Smooth muscle cell of the brain vasculature (primary cell): ENCODE measurements at regions not wholly inside any gene's neighbourhood (a gene's known extent, or its start where the extent isn't known, plus 50 kb on each side); places are given as distances from the start of the nearest gene placed in this dataset.

Source experiments
- DNase-seq: peaks from one replicate; pipeline ENCODE4 v3.0.0-alpha.2; 2012; ENCODE audit warnings: low read depth, low spot score

DNA sequence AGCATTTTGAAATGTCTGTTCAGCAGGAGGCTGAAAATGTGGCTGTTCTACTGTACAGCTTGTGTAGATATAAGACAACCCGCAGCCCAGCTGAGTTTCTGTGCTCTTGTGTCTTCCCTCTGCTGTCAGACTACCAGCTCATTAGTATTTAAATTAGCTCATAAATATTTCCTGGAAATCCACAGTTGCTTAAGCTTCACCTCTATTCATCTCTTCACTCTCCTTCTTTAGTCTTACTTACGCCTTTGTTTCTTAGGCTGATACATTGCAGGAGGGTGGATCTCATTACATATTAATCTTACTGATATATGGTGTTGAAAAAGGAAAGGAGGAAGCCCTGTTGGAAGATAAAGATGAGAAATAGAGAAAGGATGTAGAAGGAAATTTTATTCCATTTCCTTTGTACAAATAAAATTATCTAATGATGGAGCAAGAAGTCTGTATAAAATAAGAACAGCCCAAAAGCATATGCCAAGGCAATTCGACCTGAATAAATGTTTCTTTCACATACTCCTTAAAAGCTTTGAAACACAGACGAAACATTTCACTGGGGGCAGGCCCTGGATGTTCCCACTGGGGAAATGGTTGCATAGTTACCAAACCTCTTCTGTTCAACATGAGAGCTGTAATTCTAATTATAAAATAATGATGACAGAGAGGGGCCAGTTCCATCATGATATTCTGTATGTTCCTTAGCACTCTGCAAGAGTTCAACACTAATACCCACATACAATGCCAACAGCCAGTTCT is 111.8 kb upstream of the APC start:
- DNase-seq = no peak

DNA sequence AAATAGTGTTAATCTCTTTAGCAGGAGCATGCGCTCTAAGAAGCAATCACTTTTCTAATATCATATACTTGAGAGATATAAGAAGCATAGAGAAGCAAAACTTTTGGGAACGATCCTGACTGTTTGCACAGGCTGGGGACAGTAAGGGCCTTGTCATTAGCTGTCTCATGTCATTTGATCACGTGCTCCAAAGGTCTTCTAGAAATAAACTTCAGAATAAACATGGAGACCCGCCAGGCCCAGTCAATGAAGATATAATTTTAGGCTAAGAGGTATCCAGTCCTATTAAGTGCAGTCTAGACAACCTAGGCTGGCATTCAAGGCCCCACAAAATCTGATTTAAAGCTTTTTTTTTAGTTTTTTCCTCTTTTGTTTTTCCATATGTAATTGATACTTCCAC is 111.0 kb upstream of the APC start:
- no peak for DNase-seq

DNA sequence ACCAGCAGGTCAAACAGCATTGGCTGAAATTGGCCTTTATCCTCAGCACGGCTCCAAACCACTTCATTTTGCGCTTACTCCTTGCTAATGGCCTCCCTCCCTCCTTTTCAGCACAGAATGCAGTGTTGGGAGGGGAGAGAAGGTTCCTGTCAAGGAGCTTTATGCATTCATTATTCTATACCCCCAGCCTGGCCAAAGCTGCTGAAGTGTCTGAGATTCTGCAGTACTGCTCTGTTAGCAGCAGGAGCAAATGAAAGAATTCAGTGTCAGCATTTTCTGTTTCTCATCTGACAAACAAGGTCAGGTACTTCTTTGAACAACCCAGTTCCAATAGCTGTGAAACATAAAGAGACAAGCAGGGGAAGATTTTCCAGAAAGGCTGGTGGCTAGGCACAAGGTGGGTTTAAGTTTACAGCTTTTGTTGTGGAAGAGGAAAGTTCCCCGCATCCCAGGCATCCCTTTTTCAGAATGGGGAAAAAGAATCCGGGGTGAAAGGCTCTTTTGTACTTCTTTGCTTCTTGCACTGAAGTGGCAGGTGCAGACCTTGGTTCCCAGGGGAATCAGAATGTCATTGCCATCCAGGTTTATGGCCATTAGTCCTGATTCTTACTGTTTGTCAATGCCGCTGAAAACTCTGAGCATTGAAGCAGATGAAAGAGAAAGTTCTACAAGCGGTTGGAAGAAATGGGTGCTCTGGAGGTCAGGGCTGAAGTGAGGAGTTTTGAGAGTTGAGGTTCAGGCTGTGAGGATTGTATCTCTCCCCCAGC is 109.3 kb upstream of the APC start:
- DNase-seq = no peak

DNA sequence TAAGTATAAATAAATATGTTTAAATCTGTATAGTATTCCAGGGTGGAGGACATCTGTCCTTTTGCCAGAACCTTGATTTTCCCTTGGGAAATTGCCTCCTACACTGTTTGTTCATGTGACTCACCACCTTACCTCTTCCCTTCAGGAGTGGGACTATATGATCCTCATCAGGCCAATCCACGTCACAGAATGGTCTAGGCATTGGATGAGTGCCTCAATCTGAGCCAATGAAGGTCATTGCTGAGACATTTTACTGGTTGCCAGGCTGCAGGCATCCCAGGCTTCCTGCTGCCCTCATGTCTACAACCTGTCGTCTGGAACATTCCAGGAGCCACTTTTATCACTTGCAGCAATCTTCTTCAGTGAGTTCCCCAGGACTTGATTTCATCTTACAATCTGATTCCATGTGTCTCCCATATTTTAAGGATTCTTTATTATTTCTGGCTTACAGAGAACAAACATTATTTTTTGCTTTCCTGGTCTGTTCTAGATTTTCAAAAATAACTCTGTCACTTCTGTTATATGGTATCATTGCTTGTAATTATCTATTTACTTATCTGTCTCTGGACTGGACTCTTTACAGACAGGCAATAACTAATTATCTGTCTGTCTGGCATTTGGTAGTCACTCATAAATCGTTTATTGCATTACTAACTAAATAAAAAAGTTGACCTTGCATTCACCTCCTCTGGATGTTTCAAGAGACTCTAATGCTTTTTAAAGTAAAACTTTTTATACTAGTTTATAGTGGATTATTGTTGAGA is 107.3 kb upstream of the APC start:
- no peak for DNase-seq

DNA sequence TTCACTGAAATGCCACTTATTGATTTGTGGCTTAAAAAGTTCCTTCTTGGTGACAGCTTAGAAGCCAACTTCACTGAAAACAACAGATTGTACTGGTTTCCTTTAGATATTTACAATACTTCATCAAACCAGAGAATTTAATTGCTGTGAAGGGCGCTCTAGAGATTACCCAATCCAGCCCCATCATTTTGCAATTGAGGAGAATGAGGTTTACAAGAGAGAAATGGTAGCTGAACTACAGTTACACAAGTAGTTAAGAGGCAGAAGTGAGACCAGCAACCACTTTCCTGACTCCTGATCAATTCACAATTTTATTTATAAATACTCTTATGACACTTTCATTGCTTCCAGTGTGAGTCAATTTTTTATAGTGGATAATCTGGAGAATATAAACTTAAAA is 103.5 kb upstream of the APC start:
- DNase-seq = no peak

DNA sequence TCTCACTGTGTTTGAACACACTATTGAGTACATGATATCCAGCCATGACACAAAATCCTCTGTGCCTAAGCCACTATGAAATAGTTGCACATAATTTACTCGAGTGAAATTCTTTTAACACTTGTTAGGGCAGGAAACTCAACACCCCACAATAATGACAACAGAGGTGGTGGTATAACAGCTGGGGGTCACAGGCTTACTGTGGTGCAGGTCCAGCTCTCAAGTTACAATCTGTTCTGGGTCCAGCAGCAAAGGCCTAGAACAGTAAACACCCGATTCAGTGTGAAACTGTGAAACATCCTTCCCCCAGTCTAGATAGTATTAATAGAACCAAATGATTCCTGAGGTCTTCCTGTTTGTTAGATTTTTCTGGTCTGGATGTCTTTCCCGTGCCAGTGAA is 102.9 kb upstream of the APC start:
- no peak for DNase-seq

DNA sequence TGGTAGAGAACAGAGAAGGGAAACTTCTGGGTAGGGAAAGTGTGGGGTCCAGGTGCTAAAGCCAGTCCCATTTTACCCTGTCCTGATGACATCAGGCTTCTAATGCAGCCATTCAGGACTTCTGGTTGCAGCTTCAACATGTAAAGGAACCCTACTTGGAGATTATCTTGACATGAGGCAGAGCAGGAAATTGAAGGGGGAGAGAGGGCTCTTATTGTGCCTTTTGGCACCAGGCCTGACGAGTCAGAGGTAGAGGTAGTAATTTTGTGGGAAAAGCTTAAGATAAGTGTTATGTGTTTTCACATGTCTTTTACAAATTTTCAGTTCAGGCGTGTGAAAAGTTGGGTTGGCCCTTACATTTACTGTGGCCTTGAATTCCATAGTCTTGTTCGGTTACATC is 102.4 kb upstream of the APC start:
- no peak for DNase-seq

DNA sequence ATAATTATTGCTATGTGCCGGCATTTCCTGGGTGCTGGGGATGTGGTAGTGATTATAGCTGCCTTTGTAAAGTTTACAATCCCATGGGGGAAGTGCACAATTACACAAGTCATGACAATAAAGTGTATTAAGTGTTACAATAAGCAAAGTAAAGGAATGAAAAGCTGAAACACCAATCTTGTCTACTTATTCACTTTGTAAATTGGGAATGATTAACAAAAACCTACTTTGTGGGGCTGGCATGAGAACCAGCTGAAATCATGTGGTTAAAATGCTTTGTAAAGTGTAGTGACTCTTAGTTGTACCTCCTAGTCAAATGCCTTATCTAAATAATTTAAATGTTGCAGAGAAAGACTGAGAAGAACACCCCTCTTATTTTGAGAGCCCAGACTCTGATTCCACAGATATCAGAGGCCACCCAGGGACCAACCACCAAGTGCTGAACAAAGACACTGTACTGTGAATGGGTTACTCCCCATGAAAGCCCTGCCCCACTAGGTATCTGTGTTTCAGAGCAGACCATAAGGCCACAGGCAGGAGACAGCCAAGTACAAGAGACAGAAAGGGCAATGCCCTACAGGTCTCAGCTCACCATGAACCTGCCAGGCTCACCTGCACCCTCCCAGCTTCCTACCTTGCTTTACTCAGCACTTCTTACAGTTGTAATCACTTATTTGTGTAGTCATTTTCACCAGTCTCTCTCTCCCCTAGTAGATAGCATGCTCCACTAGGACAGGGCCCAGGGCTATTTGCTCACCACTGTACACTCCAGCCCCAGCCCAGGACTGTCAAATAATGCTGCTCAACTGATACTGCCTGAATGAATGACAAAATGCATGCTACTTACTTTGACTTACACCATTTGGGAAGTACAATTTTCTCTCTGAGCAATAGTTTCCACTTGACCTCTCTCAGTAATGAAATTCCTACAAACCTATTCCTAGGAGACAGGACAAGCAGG is 101.6 kb upstream of the APC start:
- DNase-seq = no peak

DNA sequence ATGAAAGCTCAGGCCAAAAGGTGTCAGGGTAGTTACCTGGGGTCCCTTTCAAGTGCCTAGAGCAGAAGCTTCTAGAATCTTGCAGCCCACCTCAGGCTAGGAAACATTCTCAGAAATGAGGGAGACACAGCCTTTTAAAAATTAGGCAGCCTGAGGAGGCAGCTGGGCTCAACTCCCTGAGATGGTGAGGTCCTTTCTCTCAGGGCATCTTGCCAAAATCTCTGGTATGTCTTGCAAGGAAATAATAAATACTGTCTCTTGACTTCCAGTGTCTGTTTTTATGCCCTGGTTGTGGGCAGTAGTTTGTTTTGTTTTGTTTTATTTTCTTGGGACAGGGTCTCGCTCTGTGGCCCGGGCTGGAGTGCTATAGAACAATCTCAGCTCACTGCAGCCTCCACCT is 100.9 kb upstream of the APC start:
- DNase-seq = no peak

DNA sequence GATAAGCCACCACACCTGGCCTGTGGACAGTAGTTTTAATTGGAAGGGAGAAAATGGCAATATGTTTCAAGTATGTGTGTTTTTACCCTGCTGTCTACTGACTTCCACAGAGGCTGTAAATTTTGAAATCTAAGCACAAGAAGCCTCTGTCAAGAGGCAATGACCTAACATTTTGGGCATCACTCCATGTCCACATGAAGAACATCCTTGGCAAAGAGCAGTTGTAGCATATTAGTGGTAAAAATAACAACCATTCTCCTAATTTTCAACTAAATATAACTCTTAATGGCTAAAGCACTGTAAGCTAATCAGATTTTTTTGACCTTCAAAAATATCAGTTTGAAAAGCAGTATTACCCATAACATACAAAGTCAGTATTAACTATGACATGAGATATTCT is 100.3 kb upstream of the APC start:
- DNase-seq = no peak

DNA sequence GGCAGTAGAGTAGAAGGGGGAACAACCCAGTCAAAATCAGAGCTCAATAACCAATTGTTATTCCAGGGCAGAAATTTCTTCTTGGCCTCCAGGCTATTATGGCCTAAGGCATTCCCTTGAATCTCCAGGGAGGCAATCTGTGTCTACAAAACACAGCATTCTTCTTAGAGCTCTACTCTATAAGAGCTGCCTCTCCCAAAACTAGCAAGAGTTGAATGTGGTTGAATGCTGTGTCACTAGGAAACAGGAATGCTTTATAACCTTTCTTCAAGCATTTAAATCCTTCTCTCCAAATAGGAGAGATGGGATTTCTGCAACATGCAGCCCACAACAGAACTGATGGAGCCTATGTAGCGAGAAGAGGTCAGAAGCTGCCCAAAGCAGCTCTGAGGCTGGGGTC is 97.1 kb upstream of the APC start:
- no peak for DNase-seq

DNA sequence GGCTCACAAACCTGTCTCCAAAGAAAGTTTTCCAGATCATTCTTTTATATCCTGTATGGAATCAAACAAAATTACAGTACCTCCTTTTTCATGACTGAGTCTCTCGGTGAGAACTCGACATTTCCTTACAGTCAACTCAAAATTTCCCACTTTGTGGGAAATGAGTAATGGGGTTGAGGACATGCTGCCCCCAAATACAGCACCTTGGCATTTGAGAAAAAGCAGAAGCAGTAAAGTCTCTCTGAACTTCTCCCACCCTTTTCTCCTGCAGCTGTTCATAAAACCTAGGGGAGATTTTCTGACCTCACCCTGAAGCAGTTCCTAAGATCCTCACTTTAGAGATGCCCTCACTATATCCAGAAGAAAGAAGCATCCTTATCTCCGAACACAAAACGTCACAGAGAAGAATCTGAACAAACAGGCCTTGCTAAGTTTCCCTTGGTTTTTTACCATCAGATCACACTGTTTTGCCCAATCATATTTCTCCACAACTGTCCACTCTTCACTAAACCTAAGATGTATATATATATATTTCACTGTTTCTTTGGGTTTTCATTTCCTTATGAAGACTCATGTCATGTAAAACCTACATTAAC is 96.1 kb upstream of the APC start:
- DNase-seq = no peak

DNA sequence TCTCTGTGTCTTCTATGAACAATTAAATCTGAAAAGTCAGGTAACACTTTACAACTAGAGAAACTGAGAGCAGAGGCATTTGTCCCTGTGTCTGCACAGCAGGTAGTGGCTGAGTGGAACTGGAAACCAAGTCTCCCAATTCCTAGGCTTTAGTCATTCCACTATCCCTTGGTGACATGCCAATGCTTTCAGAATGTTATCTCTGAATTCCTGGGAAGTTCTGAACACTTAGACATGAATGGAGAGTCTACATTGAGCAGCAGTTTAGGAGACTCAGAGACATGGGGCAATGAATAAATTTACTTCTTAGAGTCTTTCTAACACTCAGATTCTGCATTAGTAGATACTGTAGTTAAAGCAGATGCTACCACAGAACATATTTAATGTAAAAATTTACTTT is 94.8 kb upstream of the APC start:
- no peak for DNase-seq

DNA sequence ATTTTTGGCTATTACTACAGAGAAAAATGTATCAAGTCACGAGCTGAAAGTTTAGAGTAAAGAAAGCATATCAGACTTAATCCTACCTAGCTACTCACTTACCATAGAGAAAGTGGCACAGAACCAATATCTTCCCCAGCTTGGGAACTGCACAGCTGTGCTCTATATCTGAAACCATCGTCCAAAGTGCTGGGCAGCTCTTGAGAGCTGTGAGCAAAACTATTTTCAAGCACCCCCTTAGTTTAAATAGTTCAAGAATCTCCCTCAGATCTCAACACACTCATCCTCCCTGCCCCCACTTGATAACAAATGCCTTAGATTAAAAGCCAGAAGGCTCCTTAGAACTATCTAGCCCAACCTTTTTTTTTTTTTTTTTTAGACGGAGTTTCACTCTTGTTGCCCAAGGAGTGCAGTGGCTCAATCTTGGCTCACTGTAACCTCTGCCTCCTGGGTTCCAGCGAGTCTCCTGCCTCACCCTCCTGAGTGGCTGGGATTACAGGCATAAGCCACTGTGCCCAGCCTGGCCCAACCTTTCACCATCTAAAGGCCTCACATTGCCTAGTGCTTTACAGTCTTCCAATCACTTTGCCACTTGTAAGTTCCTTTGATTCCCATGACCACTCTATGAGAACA is 94.2 kb upstream of the APC start:
- DNase-seq = no peak

DNA sequence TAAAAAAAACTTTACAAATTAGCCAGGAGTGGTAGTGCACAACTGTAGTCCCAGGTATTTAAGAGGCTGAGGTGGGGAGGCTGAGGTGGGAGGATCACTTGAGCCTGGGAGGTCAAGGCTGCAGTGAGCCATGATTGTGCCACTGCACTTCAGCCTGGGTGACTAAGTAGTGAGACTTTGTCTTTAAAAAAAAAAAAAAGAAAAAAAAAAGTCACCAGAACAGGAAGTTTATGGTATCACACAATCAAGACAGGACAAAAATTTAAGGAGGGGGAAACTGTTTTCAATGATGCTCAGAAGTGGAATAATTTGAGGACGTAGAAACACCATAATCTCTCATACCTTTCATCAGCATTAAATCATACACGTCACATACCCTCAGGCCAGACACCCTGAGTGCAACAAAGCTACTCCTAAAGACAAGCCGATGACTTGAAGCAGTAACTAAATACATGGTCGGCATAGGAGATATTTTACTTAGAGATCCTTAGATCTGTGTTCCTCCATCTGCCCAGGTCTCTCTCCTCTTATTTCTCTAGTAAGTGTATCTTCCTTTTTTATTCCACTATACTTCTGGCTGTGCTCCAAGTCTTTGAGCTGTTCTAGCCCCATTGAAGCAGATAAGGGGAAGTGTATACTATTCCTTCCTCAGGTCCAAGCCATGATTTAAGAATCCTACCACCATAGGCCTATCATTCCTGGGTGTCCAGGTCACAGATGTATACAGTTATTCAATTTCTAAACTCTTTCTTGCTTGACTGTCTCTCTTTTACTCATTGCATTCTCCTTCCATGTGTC is 91.3 kb upstream of the APC start:
- DNase-seq = no peak

DNA sequence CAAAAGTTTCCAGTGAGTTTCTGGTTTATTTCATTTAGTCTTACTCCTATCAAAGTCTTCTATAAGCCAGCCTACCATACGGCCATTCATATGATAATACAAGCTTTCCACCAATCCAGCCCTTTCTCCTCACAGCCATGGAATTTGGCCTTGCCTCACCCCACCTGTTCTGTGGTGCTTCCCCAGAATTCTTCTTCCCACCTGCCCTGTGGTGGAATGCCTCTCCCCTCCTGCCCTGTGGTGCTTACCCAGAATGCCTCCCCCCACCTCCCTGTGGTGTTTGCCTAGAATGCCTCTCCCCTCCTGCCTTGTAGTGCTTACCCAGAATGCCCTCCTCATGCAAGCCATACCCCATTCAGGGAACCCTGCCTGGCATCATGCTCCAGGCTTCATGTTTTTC is 90.3 kb upstream of the APC start:
- no peak for DNase-seq

DNA sequence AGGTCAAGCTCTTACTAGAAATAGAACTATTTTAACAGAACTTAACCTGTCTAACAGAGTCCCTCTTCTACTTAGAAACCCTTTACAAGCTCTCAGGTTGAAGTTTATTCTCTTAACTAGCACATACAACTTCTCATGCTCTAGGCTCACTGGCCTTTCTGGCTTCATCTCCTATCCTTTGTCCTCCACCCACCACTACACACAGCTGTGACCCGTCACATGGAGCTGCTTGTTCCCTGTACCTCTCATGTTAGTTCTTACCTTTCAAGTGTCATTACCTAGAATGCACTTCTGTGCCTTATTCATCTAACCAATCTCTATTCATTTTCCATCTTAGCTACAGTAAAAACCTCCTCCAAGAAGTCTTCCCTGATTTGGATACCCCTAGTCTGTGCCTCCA is 89.4 kb upstream of the APC start:
- DNase-seq = no peak

DNA sequence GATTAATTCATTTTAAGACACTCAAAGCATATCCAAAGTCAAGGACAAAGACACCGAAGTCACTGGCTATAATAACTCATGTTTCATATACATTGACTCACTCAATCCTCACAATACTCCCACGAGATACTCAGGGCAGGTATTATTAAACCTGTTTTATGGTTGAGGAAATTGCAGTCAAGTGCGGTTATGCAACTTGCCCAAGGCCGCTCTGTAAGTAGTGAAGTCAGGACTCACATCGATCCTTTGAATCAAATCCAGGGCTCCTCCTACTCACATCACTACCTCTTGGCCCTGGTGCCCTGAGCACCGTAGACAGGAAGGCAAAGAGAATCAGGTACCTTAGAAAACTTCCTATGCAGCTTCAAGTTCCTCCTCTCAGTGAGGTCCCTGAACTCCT is 87.8 kb upstream of the APC start:
- no peak for DNase-seq

DNA sequence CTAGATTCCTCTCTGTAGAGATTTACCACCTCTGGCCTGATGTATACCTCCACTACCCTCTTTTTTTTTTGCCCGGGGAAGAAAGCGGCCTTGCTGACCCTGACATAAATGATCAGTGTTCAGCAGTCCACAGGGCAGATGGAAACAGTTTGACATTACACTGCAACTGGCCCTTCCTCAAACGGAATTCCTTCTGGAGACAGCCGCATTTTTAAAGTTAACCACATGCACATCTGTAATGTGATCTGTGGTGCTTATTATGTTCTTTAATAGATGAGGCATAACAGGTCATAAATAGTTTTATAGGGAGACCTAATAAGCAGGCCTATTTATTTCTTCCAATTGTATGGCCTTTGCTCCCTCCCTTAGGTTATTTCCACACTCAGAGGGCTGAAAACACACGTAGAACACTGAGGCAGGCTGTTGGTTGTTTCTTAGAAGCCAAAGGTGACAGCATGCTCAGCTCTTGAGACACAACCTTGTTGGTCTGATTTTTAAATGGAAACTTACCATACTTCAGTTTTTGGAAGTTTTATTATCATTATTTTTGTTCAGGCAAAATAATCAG is 84.0 kb upstream of the APC start:
- no peak for DNase-seq

DNA sequence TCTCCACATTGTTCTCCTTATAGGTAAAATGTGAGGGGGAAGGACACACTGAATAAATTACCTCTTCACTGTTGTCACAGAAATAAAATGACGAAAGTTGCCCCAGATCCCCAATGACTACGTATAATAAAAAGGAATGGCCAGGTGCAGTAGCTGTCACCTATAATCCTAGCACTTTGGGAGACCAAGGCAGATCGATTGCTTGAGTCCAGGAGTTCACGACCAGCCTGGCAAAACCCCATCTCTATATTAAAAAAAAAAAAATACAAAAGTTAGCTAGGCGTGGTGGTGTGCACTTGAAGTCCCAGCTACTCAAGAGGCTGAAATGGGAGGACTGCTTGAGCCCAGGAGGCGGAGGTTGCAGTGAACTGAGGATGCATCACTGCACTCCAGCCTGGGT is 82.2 kb upstream of the APC start:
- no peak for DNase-seq
